ENCODE measurements at regions not wholly inside any gene's neighbourhood (a gene's known extent, or its start where the extent isn't known, plus 50 kb on each side); places are given as distances from the start of the nearest gene placed in this dataset.

DNA sequence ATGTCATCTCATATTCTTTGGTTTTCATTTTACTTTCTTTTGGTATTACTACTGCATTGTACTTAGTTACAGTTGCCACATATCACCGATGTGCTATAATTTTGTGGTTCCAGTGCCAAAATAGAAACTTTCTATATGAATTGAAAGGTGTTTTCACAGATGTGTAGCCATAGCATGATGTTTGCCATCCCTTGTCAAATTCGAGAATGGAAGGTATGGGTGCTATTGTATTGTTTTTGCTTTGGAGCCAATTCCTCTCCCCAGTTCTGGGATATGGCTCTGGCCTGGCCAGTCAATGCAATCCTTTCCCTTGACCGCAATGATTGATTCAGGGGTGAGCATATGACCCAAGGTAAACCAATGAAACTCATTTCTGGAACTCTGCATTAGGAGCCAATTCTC, 86.2 kb upstream of the RPS6KA3 start:
- H3K36me3 ChIP-seq (ENCODE audit: control insufficient read depth, insufficient read depth, low read length), result no peaks in the 10 kb centered on the region
- H3K4me3 ChIP-seq (ENCODE audit: low read depth, low read length), result no peak overlapping the region
- no peak for DNase-seq (ENCODE audit: low read depth)
- ChIA-PET CTCF (no interaction called here), POLR2A (no interaction called here)
- no peaks in the 10 kb centered on the region for H3K27me3 ChIP-seq (ENCODE audit: control insufficient read depth, insufficient read depth, low read length)
- TF ChIP-seq, protein P1, sequence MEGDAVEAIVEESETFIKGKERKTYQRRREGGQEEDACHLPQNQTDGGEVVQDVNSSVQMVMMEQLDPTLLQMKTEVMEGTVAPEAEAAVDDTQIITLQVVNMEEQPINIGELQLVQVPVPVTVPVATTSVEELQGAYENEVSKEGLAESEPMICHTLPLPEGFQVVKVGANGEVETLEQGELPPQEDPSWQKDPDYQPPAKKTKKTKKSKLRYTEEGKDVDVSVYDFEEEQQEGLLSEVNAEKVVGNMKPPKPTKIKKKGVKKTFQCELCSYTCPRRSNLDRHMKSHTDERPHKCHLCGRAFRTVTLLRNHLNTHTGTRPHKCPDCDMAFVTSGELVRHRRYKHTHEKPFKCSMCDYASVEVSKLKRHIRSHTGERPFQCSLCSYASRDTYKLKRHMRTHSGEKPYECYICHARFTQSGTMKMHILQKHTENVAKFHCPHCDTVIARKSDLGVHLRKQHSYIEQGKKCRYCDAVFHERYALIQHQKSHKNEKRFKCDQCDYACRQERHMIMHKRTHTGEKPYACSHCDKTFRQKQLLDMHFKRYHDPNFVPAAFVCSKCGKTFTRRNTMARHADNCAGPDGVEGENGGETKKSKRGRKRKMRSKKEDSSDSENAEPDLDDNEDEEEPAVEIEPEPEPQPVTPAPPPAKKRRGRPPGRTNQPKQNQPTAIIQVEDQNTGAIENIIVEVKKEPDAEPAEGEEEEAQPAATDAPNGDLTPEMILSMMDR (IDR thresholded peaks at IDR 0.05; ENCODE audit: insufficient read depth, low read depth, low read length), result no peak

DNA sequence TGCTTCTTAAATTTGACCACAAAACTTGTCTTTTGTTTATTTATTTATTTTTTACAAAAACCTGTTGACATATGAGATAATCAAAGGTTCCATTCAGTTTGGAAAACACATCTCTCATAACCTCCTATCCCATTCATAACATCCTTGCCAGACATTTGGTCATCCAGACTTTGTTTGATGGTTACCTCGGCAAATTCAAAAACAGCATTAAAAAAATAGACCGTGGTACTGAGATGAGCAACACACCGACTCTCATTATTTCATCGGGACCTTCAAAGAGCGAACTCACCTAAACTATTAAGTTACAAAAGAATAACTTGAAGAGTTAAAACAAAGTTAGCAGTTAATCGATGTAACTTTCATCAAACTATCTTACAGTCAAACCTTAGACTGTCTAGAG, 85.8 kb upstream of the RPS6KA3 start:
- H3K4me3 ChIP-seq (ENCODE audit: low read depth, low read length), result no peak overlapping the region
- POLR2A ChIA-PET, result no interaction called here

DNA sequence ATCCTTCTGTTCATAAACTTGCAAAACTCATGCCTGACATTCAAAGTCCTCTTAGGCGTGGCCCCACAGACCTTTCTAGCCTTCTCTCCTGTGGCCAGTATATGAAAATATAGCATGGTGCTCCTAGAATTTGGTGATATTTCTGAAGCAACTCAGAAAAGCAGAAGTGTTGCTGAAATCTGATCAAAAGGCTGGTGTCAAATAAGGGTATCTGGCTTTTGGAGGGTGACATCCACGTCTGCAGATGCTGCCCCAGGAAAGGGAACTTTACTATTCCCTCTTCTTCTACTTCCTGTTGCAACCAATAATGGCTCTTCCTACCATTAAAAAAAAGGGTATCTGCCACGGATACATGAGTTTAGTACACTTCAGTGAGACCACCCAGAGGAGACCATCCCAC, 83.9 kb upstream of the RPS6KA3 start:
- no peaks in the 10 kb centered on the region for H3K27me3 ChIP-seq (ENCODE audit: control insufficient read depth, insufficient read depth, low read length)
- ChIA-PET CTCF (no interaction called here), POLR2A (no interaction called here)

More for the DNA sequence above, 85.8 kb upstream of the RPS6KA3 start:
- CTCF ChIA-PET, result no interaction called here
- no peaks in the 10 kb centered on the region for H3K27me3 ChIP-seq (ENCODE audit: control insufficient read depth, insufficient read depth, low read length)
- no peak for DNase-seq (ENCODE audit: low read depth)
- H3K36me3 ChIP-seq (ENCODE audit: control insufficient read depth, insufficient read depth, low read length), result no peaks in the 10 kb centered on the region
- TF ChIP-seq, protein P1 (IDR thresholded peaks at IDR 0.05; ENCODE audit: insufficient read depth, low read depth, low read length), result no peak

DNA sequence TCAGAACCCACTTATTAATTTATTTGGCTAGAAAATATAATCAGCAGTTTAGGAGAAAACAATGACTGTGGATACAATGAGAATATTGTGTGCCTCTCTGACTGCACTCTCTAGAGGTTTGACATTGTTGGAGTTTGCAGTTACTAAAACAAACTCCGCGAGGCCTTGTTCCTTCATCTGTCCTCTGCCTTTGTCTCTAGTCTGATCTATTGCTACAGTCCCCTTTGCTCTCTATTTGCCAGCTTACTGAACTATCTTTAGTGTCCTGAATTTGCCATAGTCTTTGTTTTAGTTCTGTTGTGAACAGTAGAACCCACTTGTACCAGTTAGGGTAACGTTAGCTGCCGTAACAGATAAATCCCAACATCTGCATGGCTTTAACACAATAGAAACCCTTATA, 81.4 kb upstream of the RPS6KA3 start:
- Histone ChIP-seq H3K27me3 (ENCODE audit: control insufficient read depth, insufficient read depth, low read length) (no peaks in the 10 kb centered on the region), H3K36me3 (ENCODE audit: control insufficient read depth, insufficient read depth, low read length) (no peaks in the 10 kb centered on the region), H3K4me3 (ENCODE audit: low read depth, low read length) (no peak overlapping the region)
- ChIA-PET POLR2A (no interaction called here), CTCF (no interaction called here)
- TF ChIP-seq, protein P1 (IDR thresholded peaks at IDR 0.05; ENCODE audit: insufficient read depth, low read depth, low read length), result no peak
- DNase-seq (ENCODE audit: low read depth), result no peak

More for the DNA sequence above, 83.9 kb upstream of the RPS6KA3 start:
- no peak for DNase-seq (ENCODE audit: low read depth)
- H3K4me3 ChIP-seq (ENCODE audit: low read depth, low read length), result no peak overlapping the region
- H3K36me3 ChIP-seq (ENCODE audit: control insufficient read depth, insufficient read depth, low read length), result no peaks in the 10 kb centered on the region
- TF ChIP-seq, protein P1 (IDR thresholded peaks at IDR 0.05; ENCODE audit: insufficient read depth, low read depth, low read length), result no peak

DNA sequence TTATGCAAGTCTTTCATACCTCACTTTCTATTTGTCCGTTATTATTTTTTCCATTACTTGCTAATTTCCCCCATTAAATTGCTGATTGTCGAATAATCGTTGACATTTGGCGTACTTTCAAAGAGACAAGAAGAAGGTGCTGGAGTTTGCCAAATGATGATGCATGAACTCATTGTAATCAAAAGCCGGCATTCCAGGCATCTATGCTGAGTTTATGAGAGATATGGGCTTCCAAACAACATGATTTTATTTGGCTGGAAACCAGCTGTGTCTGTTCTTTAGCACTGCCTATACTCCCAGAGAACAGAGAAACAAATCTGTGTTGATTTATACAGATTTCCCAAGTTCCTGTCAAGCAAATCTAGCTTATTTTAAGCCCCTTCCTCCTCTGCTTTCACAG, 80.8 kb upstream of the RPS6KA3 start:
- CTCF ChIA-PET, result no interaction called here
- Histone ChIP-seq H3K36me3 (ENCODE audit: control insufficient read depth, insufficient read depth, low read length) (no peaks in the 10 kb centered on the region), H3K4me3 (ENCODE audit: low read depth, low read length) (no peak overlapping the region), H3K27me3 (ENCODE audit: control insufficient read depth, insufficient read depth, low read length) (no peaks in the 10 kb centered on the region)
- TF ChIP-seq, protein P1 (IDR thresholded peaks at IDR 0.05; ENCODE audit: insufficient read depth, low read depth, low read length), result no peak
- no peak for DNase-seq (ENCODE audit: low read depth)
- POLR2A ChIA-PET, result no interaction called here

All from BJ (cell line).